H9 (cell line): ENCODE measurements at regions not wholly inside any gene's neighbourhood (a gene's known extent, or its start where the extent isn't known, plus 50 kb on each side); places are given as distances from the start of the nearest gene placed in this dataset.
A peak's percentile ranks its signal among the peaks of the same experiment; 100 is the strongest.

Experiments used
- DNase-seq: peaks from one replicate; pipeline ENCODE4 v3.0.0-alpha.2; 2017
- H2AFZ ChIP-seq: one replicate; pipeline ENCODE4 v1.6.1; 2013; ENCODE audit warnings: mild to moderate bottlenecking, low read length, control low read depth, moderate library complexity
- H2AK5ac ChIP-seq: 2 replicates; pipeline ENCODE4 v1.6.1; 2013; ENCODE audit warnings: low read length, control low read depth, mixed read lengths; ENCODE audit not compliant: insufficient read length
- H2BK120ac ChIP-seq: one replicate; pipeline ENCODE4 v1.6.1; 2013; ENCODE audit warnings: low read depth, mild to moderate bottlenecking, low read length, control low read depth, inconsistent platforms; ENCODE audit not compliant: poor library complexity, severe bottlenecking
- H2BK12ac ChIP-seq: 2 replicates; pipeline ENCODE4 v1.6.1; 2013; ENCODE audit warnings: low read length, control low read depth, mixed read lengths, low read depth; ENCODE audit not compliant: insufficient read length
- H2BK15ac ChIP-seq: 2 replicates; pipeline ENCODE4 v1.6.1; 2013; ENCODE audit warnings: low read depth, low read length, control low read depth
- H2BK20ac ChIP-seq: one replicate; pipeline ENCODE4 v1.6.1; 2013; ENCODE audit warnings: low read depth, mild to moderate bottlenecking, low read length, control low read depth, inconsistent platforms; ENCODE audit not compliant: poor library complexity, severe bottlenecking
- H2BK5ac ChIP-seq: 2 replicates; pipeline ENCODE4 v1.6.1; 2013; ENCODE audit warnings: low read length, control low read depth, mixed read lengths; ENCODE audit not compliant: insufficient read length
- H3K14ac ChIP-seq: 2 replicates; pipeline ENCODE4 v1.6.1; 2013; ENCODE audit warnings: low read length, control low read depth; ENCODE audit not compliant: insufficient read depth
- H3K18ac ChIP-seq: 2 replicates; pipeline ENCODE4 v1.6.1; 2013; ENCODE audit warnings: low read depth, mild to moderate bottlenecking, mixed read lengths, low read length, control low read depth; ENCODE audit not compliant: insufficient read length
- H3K23ac ChIP-seq: 2 replicates; pipeline ENCODE4 v1.6.1; 2013; ENCODE audit warnings: low read length, control low read depth, mixed read lengths, low read depth; ENCODE audit not compliant: insufficient read length
- H3K23me2 ChIP-seq: 2 replicates; pipeline ENCODE4 v1.6.1; 2013; ENCODE audit warnings: low read depth, mild to moderate bottlenecking, mixed read lengths, low read length, control low read depth; ENCODE audit not compliant: insufficient read length, poor library complexity, severe bottlenecking
- H3K27ac ChIP-seq: 2 replicates; pipeline ENCODE4 v1.5.1; 2013; ENCODE audit warnings: low read length, control low read depth, mixed read lengths, low read depth; ENCODE audit not compliant: insufficient read length
- H3K27me3 ChIP-seq: 2 replicates; pipeline ENCODE4 v1.6.1; 2013; ENCODE audit warnings: low read length, control low read depth, inconsistent platforms; ENCODE audit not compliant: insufficient read depth
- H3K4ac ChIP-seq: 2 replicates; pipeline ENCODE4 v1.6.1; 2013; ENCODE audit warnings: low read depth, mild to moderate bottlenecking, control low read depth, inconsistent platforms, low read length, moderate library complexity
- H3K4me1 ChIP-seq: 2 replicates; pipeline ENCODE4 v1.6.1; 2013; ENCODE audit warnings: low read length, control low read depth, inconsistent platforms; ENCODE audit not compliant: insufficient read depth
- H3K4me2 ChIP-seq: 2 replicates; pipeline ENCODE4 v1.6.1; 2013; ENCODE audit warnings: low read length, control low read depth, mixed read lengths; ENCODE audit not compliant: insufficient read length, insufficient read depth
- H3K56ac ChIP-seq: 2 replicates; pipeline ENCODE4 v1.6.1; 2013; ENCODE audit warnings: low read depth, mild to moderate bottlenecking, mixed read lengths, low read length, control low read depth; ENCODE audit not compliant: insufficient read length
- H3K79me1 ChIP-seq: 2 replicates; pipeline ENCODE4 v1.6.1; 2013; ENCODE audit warnings: low read depth, mild to moderate bottlenecking, moderate library complexity, low read length, control low read depth, inconsistent platforms; ENCODE audit not compliant: insufficient read depth, poor library complexity, severe bottlenecking
- H3K79me2 ChIP-seq: 2 replicates; pipeline ENCODE4 v1.6.1; 2013; ENCODE audit warnings: low read length, control low read depth, inconsistent platforms; ENCODE audit not compliant: insufficient read depth
- H3K9ac ChIP-seq: 2 replicates; pipeline ENCODE4 v1.6.1; 2013; ENCODE audit warnings: low read length, control low read depth, mixed read lengths; ENCODE audit not compliant: insufficient read length; ENCODE audit errors: extremely low read depth
- H3K9me3 ChIP-seq: one replicate; pipeline ENCODE4 v1.6.1; 2013; ENCODE audit warnings: low read depth, low read length, inconsistent platforms; ENCODE audit not compliant: control insufficient read depth
- H3T11ph ChIP-seq: one replicate; pipeline ENCODE4 v1.6.1; 2013; ENCODE audit warnings: mild to moderate bottlenecking, low read length, control low read depth, inconsistent platforms
- H4K20me1 ChIP-seq: one replicate; pipeline ENCODE4 v1.6.1; 2013; ENCODE audit not compliant: control insufficient read depth, insufficient read length, insufficient read depth
- H4K5ac ChIP-seq: 2 replicates; pipeline ENCODE4 v1.6.1; 2013; ENCODE audit warnings: low read depth, mild to moderate bottlenecking, mixed read lengths, low read length, control low read depth; ENCODE audit not compliant: insufficient read length
- H4K8ac ChIP-seq: replicated peaks from 2 replicates; pipeline ENCODE4 v1.6.1; 2013; ENCODE audit warnings: low read length, control low read depth, mixed read lengths, low read depth; ENCODE audit not compliant: insufficient read length
- H4K91ac ChIP-seq: 2 replicates; pipeline ENCODE4 v1.6.1; 2013; ENCODE audit warnings: low read depth, mild to moderate bottlenecking, moderate library complexity, mixed read lengths, low read length, control low read depth; ENCODE audit not compliant: insufficient read length
- H3K27ac Mint-ChIP-seq, 3 experiments: 2 replicates in 2 of 3; 3 replicates in 1 of 3; pipeline ENCODE4 v1.8.0; 2020 to 2021; ENCODE audit warnings: mixed read lengths in 3 of 3, mild to moderate bottlenecking in 1 of 3, moderate library complexity in 1 of 3
- H3K27me3 Mint-ChIP-seq: 2 replicates; pipeline ENCODE4 v1.8.0; 2021; ENCODE audit warnings: low read depth, mild to moderate bottlenecking, moderate library complexity, mixed read lengths
- H3K36me3 Mint-ChIP-seq, 3 experiments: 2 replicates in 2 of 3; 3 replicates in 1 of 3; pipeline ENCODE4 v1.8.0; 2020 to 2021; ENCODE audit warnings: low read depth in 3 of 3, mixed read lengths in 3 of 3; ENCODE audit not compliant: insufficient read depth in 1 of 3
- H3K4me1 Mint-ChIP-seq, 2 experiments: 2 replicates each; pipeline ENCODE4 v1.8.0; 2020; ENCODE audit warnings: mixed read lengths in 2 of 2
- H3K4me3 Mint-ChIP-seq, 2 experiments: 2 replicates in 1 of 2; 3 replicates in 1 of 2; pipeline ENCODE4 v1.8.0; 2020 to 2021; ENCODE audit warnings: mild to moderate bottlenecking in 2 of 2, mixed read lengths in 2 of 2, moderate library complexity in 1 of 2
- H3K9me3 Mint-ChIP-seq, 2 experiments: 2 replicates in 1 of 2; 3 replicates in 1 of 2; pipeline ENCODE4 v1.8.0; 2020; ENCODE audit warnings: mild to moderate bottlenecking in 2 of 2, mixed read lengths in 2 of 2, moderate library complexity in 1 of 2
- whole genome bisulfite sequencing: extraction: QIAGEN DNeasy Blood & Tissue Kit; methylation state at CpG from one replicate; pipeline ENCODE4 v1.1.7; 2013; ENCODE audit warnings: missing lambda C conversion rate, low lambda C conversion rate, mixed read lengths; ENCODE audit not compliant: insufficient read length; ENCODE audit errors: extremely low coverage; 5-methylcytosine and 5-hydroxymethylcytosine counted together
- TF ChIP-seq, protein P1 (sequence below): fragments of 200-600 bp; sonication (generic); conservative IDR thresholded peaks from 3 replicates; pipeline ENCODE4 v1.8.0; 2021; ENCODE audit warnings: antibody characterized with exemption, mild to moderate bottlenecking

GRCh38 chr2:191483117-191483516, 194.8 kb upstream of the NABP1 start:
- no peak overlapping the region for H3K27ac ChIP-seq
- Mint-ChIP-seq H3K27ac (peak overlapping the region in 1 of 3 experiments; percentile 27; a peak in 1 of 7 replicates), H3K4me3 (no peak overlapping the region), H3K36me3 (peaks cover 9 to 35% (median 20%) of the 10 kb centered on the region in 3 experiments), H3K27me3 (no peaks in the 10 kb centered on the region; the same call in 1 of the 2 replicates), H3K4me1 (peaks cover 15 to 19% of the 10 kb centered on the region in 2 experiments), H3K9me3 (peaks cover 32 to 39% of the 10 kb centered on the region in 2 experiments)
- no peaks in the 10 kb centered on the region for H3K79me2 ChIP-seq
- no peak overlapping the region for H4K5ac ChIP-seq
- H2AK5ac ChIP-seq = no peak overlapping the region
- no peak for DNase-seq
- no CpG with 5 or more reads among the region's 3 CpGs for WGBS
- H4K8ac ChIP-seq = no peak overlapping the region
- no peak overlapping the region for H2AFZ ChIP-seq
- TF ChIP-seq, protein P1, sequence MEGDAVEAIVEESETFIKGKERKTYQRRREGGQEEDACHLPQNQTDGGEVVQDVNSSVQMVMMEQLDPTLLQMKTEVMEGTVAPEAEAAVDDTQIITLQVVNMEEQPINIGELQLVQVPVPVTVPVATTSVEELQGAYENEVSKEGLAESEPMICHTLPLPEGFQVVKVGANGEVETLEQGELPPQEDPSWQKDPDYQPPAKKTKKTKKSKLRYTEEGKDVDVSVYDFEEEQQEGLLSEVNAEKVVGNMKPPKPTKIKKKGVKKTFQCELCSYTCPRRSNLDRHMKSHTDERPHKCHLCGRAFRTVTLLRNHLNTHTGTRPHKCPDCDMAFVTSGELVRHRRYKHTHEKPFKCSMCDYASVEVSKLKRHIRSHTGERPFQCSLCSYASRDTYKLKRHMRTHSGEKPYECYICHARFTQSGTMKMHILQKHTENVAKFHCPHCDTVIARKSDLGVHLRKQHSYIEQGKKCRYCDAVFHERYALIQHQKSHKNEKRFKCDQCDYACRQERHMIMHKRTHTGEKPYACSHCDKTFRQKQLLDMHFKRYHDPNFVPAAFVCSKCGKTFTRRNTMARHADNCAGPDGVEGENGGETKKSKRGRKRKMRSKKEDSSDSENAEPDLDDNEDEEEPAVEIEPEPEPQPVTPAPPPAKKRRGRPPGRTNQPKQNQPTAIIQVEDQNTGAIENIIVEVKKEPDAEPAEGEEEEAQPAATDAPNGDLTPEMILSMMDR = no peak
- no peaks in the 10 kb centered on the region for H3K79me1 ChIP-seq
- H2BK5ac ChIP-seq = no peak overlapping the region
- H3K23ac ChIP-seq = no peak overlapping the region
- no peaks in the 10 kb centered on the region for H3K27me3 ChIP-seq
- no peak overlapping the region for H3K9ac ChIP-seq
- no peak overlapping the region for H2BK20ac ChIP-seq
- H2BK15ac ChIP-seq = no peak overlapping the region
- H3K4me1 ChIP-seq = peaks cover 2% of the 10 kb centered on the region
- H4K20me1 ChIP-seq = no peaks in the 10 kb centered on the region
- no peak overlapping the region for H3K18ac ChIP-seq
- no peaks in the 10 kb centered on the region for H3K23me2 ChIP-seq
- H3T11ph ChIP-seq = no peak overlapping the region
- no peak overlapping the region for H3K14ac ChIP-seq
- H3K4ac ChIP-seq = no peak overlapping the region
- H2BK120ac ChIP-seq = no peak overlapping the region
- H3K4me2 ChIP-seq = no peak overlapping the region
- H3K9me3 ChIP-seq = peaks cover 14% of the 10 kb centered on the region
- no peak overlapping the region for H3K56ac ChIP-seq
- no peak overlapping the region for H2BK12ac ChIP-seq
- no peak overlapping the region for H4K91ac ChIP-seq
